CD8-positive, alpha-beta memory T cell (primary cell): ENCODE measurements at regions not wholly inside any gene's neighbourhood (a gene's known extent, or its start where the extent isn't known, plus 50 kb on each side); places are given as distances from the start of the nearest gene placed in this dataset.

ENCODE experiments used
- CTCF ChIA-PET: fragments of 350-600 bp; sonication (Branson Sonifier 250); formaldehyde crosslinking; loops from one replicate; lab custom pipeline; 2021; ENCODE audit warnings: antibody characterized with exemption; lab: Charles Lee
- POLR2A ChIA-PET: fragments of 350-600 bp; sonication (Branson Sonifier 250); formaldehyde crosslinking; loops from one replicate; lab custom pipeline; 2021; ENCODE audit warnings: antibody characterized with exemption; lab: Charles Lee
- DNase-seq, 5 donors: peaks; one replicate each; pipeline versions ENCODE4 v3.0.0 to v3.0.0-alpha.2; 2020 to 2022; ENCODE audit warnings: mixed read lengths in 1 of 5
- H3K27ac ChIP-seq: one replicate; pipeline ENCODE4 v1.7.0; 2013; ENCODE audit warnings: low read depth, mild to moderate bottlenecking, low read length, moderate library complexity
- H3K27me3 ChIP-seq: 2 replicates; pipeline ENCODE4 v1.7.0; 2013; ENCODE audit warnings: low read length, mild to moderate bottlenecking; ENCODE audit not compliant: insufficient read depth, poor library complexity, severe bottlenecking
- H3K36me3 ChIP-seq: 2 replicates; pipeline ENCODE4 v1.7.0; 2013; ENCODE audit warnings: mild to moderate bottlenecking, low read length, moderate library complexity; ENCODE audit not compliant: insufficient read depth
- H3K4me1 ChIP-seq: 2 replicates; pipeline ENCODE4 v1.7.0; 2013; ENCODE audit warnings: mild to moderate bottlenecking, low read length, moderate library complexity; ENCODE audit not compliant: insufficient read depth
- H3K4me3 ChIP-seq: 2 replicates; pipeline ENCODE4 v1.7.0; 2013; ENCODE audit warnings: mild to moderate bottlenecking, low read length
- H3K9me3 ChIP-seq: 2 replicates; pipeline ENCODE4 v1.7.0; 2013; ENCODE audit warnings: mild to moderate bottlenecking, low read length
- H3K27ac Mint-ChIP-seq, 8 donors: one replicate each; pipeline ENCODE4 v1.8.0; 2020 to 2021; ENCODE audit warnings: mixed read lengths in 8 of 8, mild to moderate bottlenecking in 6 of 8, inconsistent platforms in 3 of 8, moderate library complexity in 3 of 8
- H3K27me3 Mint-ChIP-seq, 2 donors: one replicate each; pipeline ENCODE4 v1.8.0; 2020 to 2021; ENCODE audit warnings: mixed read lengths in 2 of 2, mild to moderate bottlenecking in 1 of 2, moderate library complexity in 1 of 2
- H3K36me3 Mint-ChIP-seq, 3 donors: one replicate each; pipeline ENCODE4 v1.8.0; 2020 to 2021; ENCODE audit warnings: mixed read lengths in 3 of 3, inconsistent platforms in 1 of 3, mild to moderate bottlenecking in 1 of 3
- H3K4me1 Mint-ChIP-seq, 3 donors: one replicate each; pipeline ENCODE4 v1.8.0; 2020 to 2021; ENCODE audit warnings: mixed read lengths in 3 of 3, inconsistent platforms in 1 of 3, mild to moderate bottlenecking in 1 of 3
- H3K4me3 Mint-ChIP-seq, 7 donors: one replicate each; pipeline ENCODE4 v1.8.0; 2020 to 2021; ENCODE audit warnings: mixed read lengths in 7 of 7, mild to moderate bottlenecking in 6 of 7, moderate library complexity in 4 of 7, inconsistent platforms in 2 of 7
- H3K9me3 Mint-ChIP-seq, 5 donors: one replicate each; pipeline ENCODE4 v1.8.0; 2020 to 2022; ENCODE audit warnings: mixed read lengths in 5 of 5, mild to moderate bottlenecking in 3 of 5, moderate library complexity in 2 of 5, inconsistent platforms in 1 of 5

GRCh38 chr16:51797669-51798259 lies 646.7 kb upstream of the SALL1 start:
- no peaks in the 10 kb centered on the region for H3K4me1 Mint-ChIP-seq
- H3K9me3 ChIP-seq = no peaks in the 10 kb centered on the region
- no peak for DNase-seq
- no peaks in the 10 kb centered on the region for H3K27me3 ChIP-seq
- POLR2A ChIA-PET = no interaction called here
- peaks cover 0 to 15% (median 6%) of the 10 kb centered on the region in 5 donors for H3K9me3 Mint-ChIP-seq
- no peak overlapping the region for H3K27ac ChIP-seq
- H3K36me3 ChIP-seq = no peaks in the 10 kb centered on the region
- H3K4me3 Mint-ChIP-seq = no peak overlapping the region
- no peaks in the 10 kb centered on the region for H3K36me3 Mint-ChIP-seq
- H3K27ac Mint-ChIP-seq = no peak overlapping the region
- no peaks in the 10 kb centered on the region for H3K27me3 Mint-ChIP-seq
- no peaks in the 10 kb centered on the region for H3K4me1 ChIP-seq
- CTCF ChIA-PET = no interaction called here
- H3K4me3 ChIP-seq = no peak overlapping the region

GRCh38 chr16:51779240-51779639 lies 628.2 kb upstream of the SALL1 start:
- DNase-seq = no peak

GRCh38 chr16:51773071-51773890 lies 622.2 kb upstream of the SALL1 start:
- H3K36me3 ChIP-seq = no peaks in the 10 kb centered on the region
- H3K4me3 ChIP-seq = no peak overlapping the region
- DNase-seq = no peak
- POLR2A ChIA-PET = no interaction called here
- Mint-ChIP-seq H3K4me1 (no peaks in the 10 kb centered on the region), H3K9me3 (peaks cover 2 to 9% (median 4%) of the 10 kb centered on the region in 5 donors), H3K36me3 (no peaks in the 10 kb centered on the region), H3K27me3 (no peaks in the 10 kb centered on the region), H3K4me3 (no peak overlapping the region), H3K27ac (no peak overlapping the region)
- H3K4me1 ChIP-seq = no peaks in the 10 kb centered on the region
- CTCF ChIA-PET = no interaction called here
- no peak overlapping the region for H3K27ac ChIP-seq
- H3K9me3 ChIP-seq = no peaks in the 10 kb centered on the region
- no peaks in the 10 kb centered on the region for H3K27me3 ChIP-seq

More at GRCh38 chr16:51779240-51779639, 628.2 kb upstream of the SALL1 start:
- CTCF ChIA-PET = no interaction called here
- Histone ChIP-seq H3K27ac (no peak overlapping the region), H3K36me3 (no peaks in the 10 kb centered on the region), H3K9me3 (no peaks in the 10 kb centered on the region), H3K4me3 (no peak overlapping the region), H3K27me3 (no peaks in the 10 kb centered on the region), H3K4me1 (no peaks in the 10 kb centered on the region)
- Mint-ChIP-seq H3K9me3 (peaks cover 0 to 13% (median 3%) of the 10 kb centered on the region in 5 donors), H3K4me1 (no peaks in the 10 kb centered on the region), H3K36me3 (no peaks in the 10 kb centered on the region), H3K27ac (no peak overlapping the region), H3K27me3 (no peaks in the 10 kb centered on the region), H3K4me3 (no peak overlapping the region)
- POLR2A ChIA-PET = no interaction called here

- no peaks in the 10 kb centered on the region for H3K36me3 Mint-ChIP-seq
- ChIA-PET CTCF (no interaction called here), POLR2A (no interaction called here)
- H3K4me1 Mint-ChIP-seq = no peaks in the 10 kb centered on the region
- no peak overlapping the region for H3K27ac ChIP-seq
- no peaks in the 10 kb centered on the region for H3K4me1 ChIP-seq
- peaks cover 0 to 3% of the 10 kb centered on the region in 2 donors for H3K27me3 Mint-ChIP-seq
- H3K9me3 ChIP-seq = no peaks in the 10 kb centered on the region
- no peak overlapping the region for H3K27ac Mint-ChIP-seq
- no peak overlapping the region for H3K4me3 Mint-ChIP-seq
- no peak overlapping the region for H3K4me3 ChIP-seq
- DNase-seq = no peak
- no peaks in the 10 kb centered on the region for H3K27me3 ChIP-seq
- H3K36me3 ChIP-seq = no peaks in the 10 kb centered on the region
- H3K9me3 Mint-ChIP-seq = peaks cover 3 to 16% (median 7%) of the 10 kb centered on the region in 5 donors
Observed at GRCh38 chr16:51766739-51767138, 615.7 kb upstream of the SALL1 start.

GRCh38 chr16:51763072-51763661 lies 612.1 kb upstream of the SALL1 start:
- Mint-ChIP-seq H3K9me3 (peaks cover 0 to 16% (median 4%) of the 10 kb centered on the region in 5 donors), H3K4me1 (no peaks in the 10 kb centered on the region), H3K4me3 (no peak overlapping the region), H3K36me3 (no peaks in the 10 kb centered on the region), H3K27me3 (peaks cover 0 to 3% of the 10 kb centered on the region in 2 donors), H3K27ac (no peak overlapping the region)
- Histone ChIP-seq H3K4me1 (no peaks in the 10 kb centered on the region), H3K36me3 (no peaks in the 10 kb centered on the region), H3K4me3 (no peak overlapping the region), H3K9me3 (no peaks in the 10 kb centered on the region), H3K27me3 (no peaks in the 10 kb centered on the region), H3K27ac (no peak overlapping the region)
- POLR2A ChIA-PET = no interaction called here
- CTCF ChIA-PET = no interaction called here
- no peak for DNase-seq

GRCh38 chr16:51762081-51762996 lies 611.3 kb upstream of the SALL1 start:
- Mint-ChIP-seq H3K4me3 (no peak overlapping the region), H3K4me1 (no peaks in the 10 kb centered on the region), H3K27ac (no peak overlapping the region), H3K9me3 (peaks cover 0 to 16% (median 4%) of the 10 kb centered on the region in 5 donors), H3K36me3 (no peaks in the 10 kb centered on the region), H3K27me3 (peaks cover 0 to 3% of the 10 kb centered on the region in 2 donors)
- H3K4me3 ChIP-seq = no peak overlapping the region
- POLR2A ChIA-PET = no interaction called here
- peak in 1 of 5 donors; percentile 26 for DNase-seq
- H3K36me3 ChIP-seq = no peaks in the 10 kb centered on the region
- CTCF ChIA-PET = no interaction called here
- no peaks in the 10 kb centered on the region for H3K4me1 ChIP-seq
- no peak overlapping the region for H3K27ac ChIP-seq
- no peaks in the 10 kb centered on the region for H3K9me3 ChIP-seq
- no peaks in the 10 kb centered on the region for H3K27me3 ChIP-seq

GRCh38 chr16:51761001-51761400 lies 609.9 kb upstream of the SALL1 start:
- H3K9me3 ChIP-seq = no peaks in the 10 kb centered on the region
- no peak for DNase-seq

More at GRCh38 chr16:51761001-51761400, 609.9 kb upstream of the SALL1 start:
- CTCF ChIA-PET = no interaction called here
- H3K9me3 Mint-ChIP-seq = peaks cover 0 to 12% (median 2%) of the 10 kb centered on the region in 5 donors
- no peak overlapping the region for H3K27ac Mint-ChIP-seq
- H3K4me3 ChIP-seq = no peak overlapping the region
- no peak overlapping the region for H3K4me3 Mint-ChIP-seq
- no peaks in the 10 kb centered on the region for H3K36me3 ChIP-seq
- no peaks in the 10 kb centered on the region for H3K36me3 Mint-ChIP-seq
- no peaks in the 10 kb centered on the region for H3K4me1 Mint-ChIP-seq
- POLR2A ChIA-PET = no interaction called here
- H3K27me3 Mint-ChIP-seq = peaks cover 0 to 3% of the 10 kb centered on the region in 2 donors
- no peak overlapping the region for H3K27ac ChIP-seq
- no peaks in the 10 kb centered on the region for H3K4me1 ChIP-seq
- no peaks in the 10 kb centered on the region for H3K27me3 ChIP-seq
